Hepatocyte (in vitro differentiated cells): ENCODE measurements at regions not wholly inside any gene's neighbourhood (a gene's known extent, or its start where the extent isn't known, plus 50 kb on each side); places are given as distances from the start of the nearest gene placed in this dataset.

Experiments
- CTCF ChIP-seq: fragments of 200-600 bp; sonication (generic); IDR thresholded peaks from 2 replicates; pipeline ENCODE4 v1.5.1; 2016; ENCODE audit warnings: antibody characterized with exemption, mild to moderate bottlenecking; ENCODE audit not compliant: poor library complexity
- EZH2 ChIP-seq: fragments of 200-600 bp; sonication (generic); IDR thresholded peaks from 2 replicates; pipeline ENCODE4 v1.6.1; 2016; ENCODE audit warnings: antibody characterized with exemption, mild to moderate bottlenecking, borderline replicate concordance

DNA sequence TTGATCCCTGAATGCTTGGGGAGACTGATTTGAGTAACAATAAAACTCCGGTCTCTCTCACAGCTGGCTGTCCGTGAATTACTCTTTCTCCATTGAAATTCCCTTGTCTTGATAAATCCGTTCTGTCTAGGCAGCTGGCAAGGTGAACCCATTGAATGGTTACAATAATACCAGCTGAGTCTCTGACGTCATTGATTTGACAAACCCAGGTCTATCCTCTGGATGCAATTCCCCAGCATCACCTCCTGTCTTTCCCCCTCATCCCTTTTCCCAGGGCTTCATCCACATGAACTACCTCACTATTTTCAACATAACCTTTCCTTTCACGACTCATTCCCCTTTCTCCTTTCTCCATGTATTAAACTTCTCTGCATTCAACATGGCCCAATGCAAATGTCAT, 98.7 kb upstream of the TMEM132C start:
- TF ChIP-seq CTCF (no peak), EZH2 (no peak)
